RWPE2 (cell line): ENCODE measurements at regions not wholly inside any gene's neighbourhood (a gene's known extent, or its start where the extent isn't known, plus 50 kb on each side); places are given as distances from the start of the nearest gene placed in this dataset.

Source experiments
- ATAC-seq: fragments of 200-7000 bp; cut with Tn5 transposase; 3 replicates; pipeline ENCODE4 v1.9.1; 2021; ENCODE audit warnings: low read depth
- DNase-seq: peaks from one replicate; pipeline ENCODE4 v3.0.0-alpha.2; 2020; ENCODE audit warnings: low spot score
- H3K27ac ChIP-seq: fragments of 450-650 bp; 2 replicates; pipeline ENCODE4 v1.5.1; 2017; ENCODE audit warnings: mild to moderate bottlenecking; ENCODE audit not compliant: poor library complexity, severe bottlenecking
- H3K27me3 ChIP-seq: fragments of 250-450 bp; sonication (Bioruptor Pico); 2 replicates; pipeline ENCODE4 v1.5.1; 2021; ENCODE audit warnings: mild to moderate bottlenecking, moderate library complexity; ENCODE audit not compliant: insufficient read depth, poor library complexity, severe bottlenecking
- H3K36me3 ChIP-seq: fragments of 250-450 bp; sonication (Bioruptor Pico); 2 replicates; pipeline ENCODE4 v1.5.1; 2020; ENCODE audit warnings: low read depth, mild to moderate bottlenecking, moderate library complexity
- H3K4me1 ChIP-seq: fragments of 250-450 bp; sonication (Bioruptor Pico); 2 replicates; pipeline ENCODE4 v1.5.1; 2021; ENCODE audit warnings: mild to moderate bottlenecking, moderate library complexity; ENCODE audit not compliant: insufficient read depth, poor library complexity, severe bottlenecking
- H3K4me3 ChIP-seq: fragments of 250-450 bp; sonication (Bioruptor Pico); 2 replicates; pipeline ENCODE4 v1.5.1; 2021; ENCODE audit warnings: mild to moderate bottlenecking, moderate library complexity; ENCODE audit not compliant: severe bottlenecking
- H3K9me3 ChIP-seq: fragments of 250-450 bp; sonication (Bioruptor Pico); 2 replicates; pipeline ENCODE4 v1.5.1; 2021; ENCODE audit warnings: mild to moderate bottlenecking, moderate library complexity; ENCODE audit not compliant: severe bottlenecking
- TF ChIP-seq, protein P1 (sequence below): fragments of 450-650 bp; IDR thresholded peaks from one replicate; pipeline ENCODE4 v1.5.1; 2017; ENCODE audit warnings: mild to moderate bottlenecking, moderate library complexity; ENCODE audit not compliant: poor library complexity, severe bottlenecking

DNA sequence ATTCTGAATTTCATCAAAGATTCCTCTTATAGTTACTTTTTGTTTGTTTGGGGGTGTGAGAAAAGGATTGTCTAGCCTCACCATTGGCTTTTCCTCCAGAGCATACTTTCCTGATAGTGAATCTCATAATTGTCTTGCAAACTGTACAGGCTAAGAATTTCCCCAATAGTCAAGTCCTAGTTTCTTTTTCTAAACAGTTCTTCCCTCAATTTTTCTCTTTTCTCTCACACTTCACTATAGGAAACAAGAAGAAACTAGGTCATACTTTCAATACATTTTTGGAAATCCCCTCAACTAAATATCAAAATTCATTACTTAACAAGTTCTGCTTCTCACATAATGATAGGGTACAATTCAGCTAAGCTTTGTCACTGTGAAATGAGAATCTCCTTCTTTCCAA lies 241.9 kb downstream of the IL20RB start:
- Histone ChIP-seq H3K4me1 (no peaks in the 10 kb centered on the region), H3K4me3 (no peak overlapping the region), H3K27me3 (no peaks in the 10 kb centered on the region), H3K9me3 (no peaks in the 10 kb centered on the region), H3K27ac (no peak overlapping the region), H3K36me3 (no peaks in the 10 kb centered on the region)
- ATAC-seq (no peak), DNase-seq (no peak)
- TF ChIP-seq, protein P1, sequence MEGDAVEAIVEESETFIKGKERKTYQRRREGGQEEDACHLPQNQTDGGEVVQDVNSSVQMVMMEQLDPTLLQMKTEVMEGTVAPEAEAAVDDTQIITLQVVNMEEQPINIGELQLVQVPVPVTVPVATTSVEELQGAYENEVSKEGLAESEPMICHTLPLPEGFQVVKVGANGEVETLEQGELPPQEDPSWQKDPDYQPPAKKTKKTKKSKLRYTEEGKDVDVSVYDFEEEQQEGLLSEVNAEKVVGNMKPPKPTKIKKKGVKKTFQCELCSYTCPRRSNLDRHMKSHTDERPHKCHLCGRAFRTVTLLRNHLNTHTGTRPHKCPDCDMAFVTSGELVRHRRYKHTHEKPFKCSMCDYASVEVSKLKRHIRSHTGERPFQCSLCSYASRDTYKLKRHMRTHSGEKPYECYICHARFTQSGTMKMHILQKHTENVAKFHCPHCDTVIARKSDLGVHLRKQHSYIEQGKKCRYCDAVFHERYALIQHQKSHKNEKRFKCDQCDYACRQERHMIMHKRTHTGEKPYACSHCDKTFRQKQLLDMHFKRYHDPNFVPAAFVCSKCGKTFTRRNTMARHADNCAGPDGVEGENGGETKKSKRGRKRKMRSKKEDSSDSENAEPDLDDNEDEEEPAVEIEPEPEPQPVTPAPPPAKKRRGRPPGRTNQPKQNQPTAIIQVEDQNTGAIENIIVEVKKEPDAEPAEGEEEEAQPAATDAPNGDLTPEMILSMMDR, result no peak

- no peak for DNase-seq
- no peak overlapping the region for H3K27ac ChIP-seq
- no peak for ATAC-seq
Measured at GRCh38 chr3:137201066-137201465, 243.3 kb downstream of the IL20RB start.

GRCh38 chr3:137202941-137203340 lies 245.2 kb downstream of the IL20RB start:
- no peaks in the 10 kb centered on the region for H3K36me3 ChIP-seq
- ATAC-seq (no peak), DNase-seq (no peak)
- H3K27ac ChIP-seq, result no peak overlapping the region
- no peaks in the 10 kb centered on the region for H3K9me3 ChIP-seq
- TF ChIP-seq, protein P1, result no peak
- peaks cover 5% of the 10 kb centered on the region for H3K27me3 ChIP-seq
- no peak overlapping the region for H3K4me3 ChIP-seq
- H3K4me1 ChIP-seq, result no peaks in the 10 kb centered on the region

More at GRCh38 chr3:137201066-137201465, 243.3 kb downstream of the IL20RB start:
- no peak overlapping the region for H3K4me3 ChIP-seq
- H3K27me3 ChIP-seq, result no peaks in the 10 kb centered on the region
- TF ChIP-seq, protein P1, result no peak
- H3K9me3 ChIP-seq, result no peaks in the 10 kb centered on the region
- no peaks in the 10 kb centered on the region for H3K36me3 ChIP-seq
- no peaks in the 10 kb centered on the region for H3K4me1 ChIP-seq

- Histone ChIP-seq H3K4me3 (no peak overlapping the region), H3K27me3 (peaks cover 5% of the 10 kb centered on the region), H3K9me3 (no peaks in the 10 kb centered on the region), H3K4me1 (no peaks in the 10 kb centered on the region), H3K27ac (no peak overlapping the region), H3K36me3 (no peaks in the 10 kb centered on the region)
- no peak for ATAC-seq
- DNase-seq, result no peak
- TF ChIP-seq, protein P1, result no peak
Measured at GRCh38 chr3:137204409-137204808, 246.6 kb downstream of the IL20RB start.

GRCh38 chr3:137205394-137206045 lies 247.7 kb downstream of the IL20RB start:
- Histone ChIP-seq H3K27ac (no peak overlapping the region), H3K36me3 (no peaks in the 10 kb centered on the region), H3K4me1 (no peaks in the 10 kb centered on the region), H3K4me3 (no peak overlapping the region), H3K27me3 (peaks cover 5% of the 10 kb centered on the region), H3K9me3 (no peaks in the 10 kb centered on the region)
- ATAC-seq, result no peak
- DNase-seq, result no peak
- TF ChIP-seq, protein P1, result no peak
